ENCODE measurements at regions not wholly inside any gene's neighbourhood (a gene's known extent, or its start where the extent isn't known, plus 50 kb on each side); places are given as distances from the start of the nearest gene placed in this dataset.

DNA sequence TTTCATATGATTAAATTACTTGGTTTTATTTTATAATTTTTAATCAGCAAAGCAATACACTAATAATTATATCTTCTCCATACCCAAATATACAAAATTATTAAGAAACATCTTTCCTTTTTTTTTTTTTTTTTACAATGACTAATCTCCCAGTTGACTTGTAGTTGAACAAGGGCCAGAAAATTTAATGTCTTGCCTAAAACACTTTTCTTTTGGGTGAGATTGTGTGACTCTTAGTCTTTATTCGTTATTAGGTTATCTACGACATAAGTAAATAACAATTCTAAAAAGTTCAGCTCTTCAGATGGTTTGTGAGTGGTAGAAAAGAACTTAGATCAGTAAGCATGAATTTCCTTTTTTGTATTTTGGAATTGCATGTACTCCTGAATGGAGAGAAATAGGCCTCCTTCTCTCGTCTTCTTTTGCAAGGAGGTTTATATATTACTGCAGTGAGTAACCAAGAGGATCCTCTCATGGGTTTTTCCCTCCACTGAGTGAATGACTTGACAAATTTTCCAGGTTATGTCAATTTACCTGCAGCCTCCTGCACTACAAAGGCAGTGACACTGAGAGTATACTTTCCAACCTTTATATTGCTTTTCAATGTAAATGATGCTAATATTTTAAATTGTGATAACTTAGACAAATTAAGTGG, 364.5 kb upstream of the CITED2 start:
- in situ Hi-C loops (cut with MboI) (no loop called here), intact Hi-C loops (cut with micrococcal nuclease) (no loop called here)
- POLR2A ChIA-PET = no interaction called here

DNA sequence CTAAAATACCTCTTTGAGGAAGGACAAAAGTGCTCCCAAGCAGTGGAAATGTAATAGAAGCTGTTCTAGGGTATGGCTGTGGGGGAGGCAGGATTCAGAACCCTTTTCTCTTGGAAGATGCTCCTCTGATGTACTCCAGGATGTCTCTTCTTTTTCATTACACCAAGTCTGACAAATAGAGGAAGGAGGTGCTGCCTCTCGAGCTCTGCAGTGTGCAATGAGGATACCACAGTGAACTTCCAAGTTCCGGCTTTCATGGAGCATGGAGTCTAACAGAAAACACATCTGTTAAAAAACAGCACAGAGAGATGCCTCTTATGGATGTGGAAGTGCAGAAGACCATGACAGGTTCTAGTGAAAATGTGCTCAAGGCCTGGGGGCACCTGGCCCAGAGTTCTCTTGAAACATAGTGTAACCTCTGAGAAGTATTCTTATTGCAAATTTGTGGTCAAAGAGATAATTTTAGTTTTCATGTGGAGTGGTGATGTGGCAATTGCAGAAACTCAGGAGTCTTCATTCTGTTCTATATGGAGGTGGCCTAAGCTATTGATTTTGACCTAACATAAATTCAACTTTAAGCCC, 362.0 kb upstream of the CITED2 start:
- H3K27ac ChIP-seq (ENCODE audit: extremely low read depth, low read depth, low read length) = no peak overlapping the region
- no peak for DNase-seq (ENCODE audit: extremely low read depth in 1 of 4, low spot score in 3 of 4)
- 72% methylated on average over 2 of the region's 2 CpGs for WGBS (ENCODE audit: insufficient coverage, low coverage, missing lambda C conversion rate)
- no peaks in the 10 kb centered on the region for H3K9me1 ChIP-seq (ENCODE audit: control insufficient read depth, insufficient read depth, low read length)
- FAIRE-seq = no peak
- POLR2A ChIA-PET = no interaction called here
- no peak overlapping the region for H3K4me2 ChIP-seq (ENCODE audit: insufficient read depth, low read length)
- H3K4me1 ChIP-seq (replicated peaks in 1 of 2; ENCODE audit: control insufficient read depth in 2 of 2, insufficient read depth in 2 of 2, low read length in 2 of 2) = no peaks in the 10 kb centered on the region; a peak in 2 of 5 replicates
- ATAC-seq = no peak
- BruUV-seq (replicated peaks) = no TSS peak
- intact Hi-C loops (cut with micrococcal nuclease) (no loop called here), in situ Hi-C loops (cut with MboI) (no loop called here)
- CTCF ChIA-PET (ENCODE audit: low intra/inter-chr PET ratio) = no interaction called here
- no peaks in the 10 kb centered on the region for H4K20me1 ChIP-seq (replicated peaks; ENCODE audit: control insufficient read depth, insufficient read depth, low read length)
- no peaks in the 10 kb centered on the region for H3K9me3 ChIP-seq (replicated peaks; ENCODE audit: control insufficient read depth, insufficient read depth, low read depth, low read length)
- no peak overlapping the region for H3K4me3 ChIP-seq
- H3K27me3 ChIP-seq (ENCODE audit: control insufficient read depth in 2 of 2, insufficient read depth in 2 of 2, low read length in 2 of 2) = no peaks in the 10 kb centered on the region
- H3K9ac ChIP-seq (ENCODE audit: insufficient read depth in 1 of 2, low read depth in 2 of 2, low read length in 2 of 2) = no peak overlapping the region
- H2AFZ ChIP-seq (ENCODE audit: low read depth, low read length) = peak overlapping the region; percentile 47
- H3K79me2 ChIP-seq (ENCODE audit: control insufficient read depth, insufficient read depth, low read length) = no peaks in the 10 kb centered on the region
- no peaks in the 10 kb centered on the region for H3K36me3 ChIP-seq (ENCODE audit: control insufficient read depth, insufficient read depth, low read length)
- TF ChIP-seq KAT7 (CRISPR knock-in tag; IDR thresholded peaks at IDR 0.05; ENCODE audit: borderline replicate concordance) = no peak
- no peak for TF ChIP-seq TBL1XR1 (IDR thresholded peaks at IDR 0.05; ENCODE audit: low read length in 2 of 2)
- TF ChIP-seq THRB (CRISPR knock-in tag; conservative IDR thresholded peaks at IDR 0.05) = no peak
- TF ChIP-seq, protein P1, sequence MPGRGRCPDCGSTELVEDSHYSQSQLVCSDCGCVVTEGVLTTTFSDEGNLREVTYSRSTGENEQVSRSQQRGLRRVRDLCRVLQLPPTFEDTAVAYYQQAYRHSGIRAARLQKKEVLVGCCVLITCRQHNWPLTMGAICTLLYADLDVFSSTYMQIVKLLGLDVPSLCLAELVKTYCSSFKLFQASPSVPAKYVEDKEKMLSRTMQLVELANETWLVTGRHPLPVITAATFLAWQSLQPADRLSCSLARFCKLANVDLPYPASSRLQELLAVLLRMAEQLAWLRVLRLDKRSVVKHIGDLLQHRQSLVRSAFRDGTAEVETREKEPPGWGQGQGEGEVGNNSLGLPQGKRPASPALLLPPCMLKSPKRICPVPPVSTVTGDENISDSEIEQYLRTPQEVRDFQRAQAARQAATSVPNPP (IDR thresholded peaks at IDR 0.05; ENCODE audit: borderline replicate concordance, insufficient read depth, insufficient read length) = no peak
- TF ChIP-seq TEAD4 (IDR thresholded peaks at IDR 0.05; ENCODE audit: low read length) = no peak
- TF ChIP-seq TEAD4 (CRISPR knock-in tag; IDR thresholded peaks at IDR 0.05; ENCODE audit: borderline replicate concordance) = no peak

More for the DNA sequence above, 364.5 kb upstream of the CITED2 start:
- no TSS peak for BruUV-seq (replicated peaks)
- Histone ChIP-seq H3K9me1 (ENCODE audit: control insufficient read depth, insufficient read depth, low read length) (no peaks in the 10 kb centered on the region), H3K9ac (ENCODE audit: insufficient read depth in 1 of 2, low read depth in 2 of 2, low read length in 2 of 2) (no peak overlapping the region), H3K4me1 (replicated peaks in 1 of 2; ENCODE audit: control insufficient read depth in 2 of 2, insufficient read depth in 2 of 2, low read length in 2 of 2) (no peaks in the 10 kb centered on the region), H3K27me3 (ENCODE audit: control insufficient read depth in 2 of 2, insufficient read depth in 2 of 2, low read length in 2 of 2) (no peaks in the 10 kb centered on the region), H3K9me3 (replicated peaks; ENCODE audit: control insufficient read depth, insufficient read depth, low read depth, low read length) (no peaks in the 10 kb centered on the region), H3K4me3 (no peak overlapping the region), H3K4me2 (ENCODE audit: insufficient read depth, low read length) (no peak overlapping the region), H3K79me2 (ENCODE audit: control insufficient read depth, insufficient read depth, low read length) (no peaks in the 10 kb centered on the region), H3K36me3 (ENCODE audit: control insufficient read depth, insufficient read depth, low read length) (no peaks in the 10 kb centered on the region), H2AFZ (ENCODE audit: low read depth, low read length) (peak overlapping the region; percentile 57; the same call in 1 of the 2 replicates), H4K20me1 (replicated peaks; ENCODE audit: control insufficient read depth, insufficient read depth, low read length) (no peaks in the 10 kb centered on the region), H3K27ac (ENCODE audit: extremely low read depth, low read depth, low read length) (no peak overlapping the region)
- ATAC-seq (0 out of 3 replicates have a peak, but pooled peaks have one; percentile 33), FAIRE-seq (no peak), DNase-seq (ENCODE audit: extremely low read depth in 1 of 4, low spot score in 3 of 4) (no peak)
- TF ChIP-seq ZNF79 (CRISPR knock-in tag; IDR thresholded peaks at IDR 0.05; ENCODE audit: low read depth) (no peak), NFE2 (IDR thresholded peaks at IDR 0.05; ENCODE audit: low read depth) (peak; percentile 59), MAFG (tag; conservative IDR thresholded peaks at IDR 0.05) (peak; percentile 61), TAF7 (tag; IDR thresholded peaks at IDR 0.05) (no peak), TGIF2 (CRISPR knock-in tag; IDR thresholded peaks at IDR 0.05) (no peak), NELFE (IDR thresholded peaks at IDR 0.05; ENCODE audit: insufficient read depth, insufficient read length) (no peak), ZNF239 (CRISPR knock-in tag; IDR thresholded peaks at IDR 0.05) (no peak), ZSCAN32 (CRISPR knock-in tag; IDR thresholded peaks at IDR 0.05) (no peak), KAT8 (IDR thresholded peaks at IDR 0.05; ENCODE audit: low read depth) (no peak), C11orf30 (IDR thresholded peaks at IDR 0.05; ENCODE audit: low read depth) (peak; percentile 21)
- CTCF ChIA-PET (ENCODE audit: low intra/inter-chr PET ratio) = interaction anchor here (0.7 kb wide), 1 partner anchor 67 kb away, joined by 5 read pairs; no protein-coding TSS in a partner anchor
- 50% methylated on average over 3 of the region's 3 CpGs for WGBS (ENCODE audit: insufficient coverage, low coverage, missing lambda C conversion rate)

All from K562 (cell line).